ENCODE measurements at regions not wholly inside any gene's neighbourhood (a gene's known extent, or its start where the extent isn't known, plus 50 kb on each side); places are given as distances from the start of the nearest gene placed in this dataset.
"Not testable (repeated sequence)": the region's sequence is repeated elsewhere in the genome, so short reads cannot be mapped to it uniquely, and the experiment has no call there.

DNA sequence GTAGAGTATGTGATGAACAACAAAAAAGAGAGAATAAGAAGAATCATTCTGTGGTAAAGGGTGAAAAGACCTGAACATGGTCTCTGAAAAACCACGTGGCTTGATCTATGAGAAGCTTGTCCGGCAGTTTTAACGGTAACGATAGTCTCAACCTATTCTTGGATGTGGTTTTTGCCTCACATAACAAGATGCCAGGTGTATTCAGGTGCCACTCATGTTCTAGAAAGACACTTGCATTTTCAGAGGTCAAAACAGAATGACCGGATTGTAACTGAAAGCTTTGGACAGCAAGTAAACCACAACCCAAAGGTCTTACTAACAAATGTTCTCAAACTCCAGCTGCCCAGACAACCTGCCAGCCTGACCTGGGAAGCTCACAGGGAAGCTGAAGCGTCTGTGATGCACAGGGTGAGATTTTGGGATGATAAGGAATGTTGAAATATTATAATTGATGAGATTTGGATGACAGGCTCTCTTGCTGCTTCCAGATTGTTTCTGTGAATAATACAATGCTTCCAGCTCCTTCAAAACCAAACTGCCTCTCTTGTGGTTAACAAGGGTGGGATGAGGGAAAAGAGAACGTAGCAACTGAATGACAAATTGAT lies 137.4 kb upstream of the GRB10 start:
- DNase-seq (ENCODE audit: low read depth in 2 of 2) = no peak

DNA sequence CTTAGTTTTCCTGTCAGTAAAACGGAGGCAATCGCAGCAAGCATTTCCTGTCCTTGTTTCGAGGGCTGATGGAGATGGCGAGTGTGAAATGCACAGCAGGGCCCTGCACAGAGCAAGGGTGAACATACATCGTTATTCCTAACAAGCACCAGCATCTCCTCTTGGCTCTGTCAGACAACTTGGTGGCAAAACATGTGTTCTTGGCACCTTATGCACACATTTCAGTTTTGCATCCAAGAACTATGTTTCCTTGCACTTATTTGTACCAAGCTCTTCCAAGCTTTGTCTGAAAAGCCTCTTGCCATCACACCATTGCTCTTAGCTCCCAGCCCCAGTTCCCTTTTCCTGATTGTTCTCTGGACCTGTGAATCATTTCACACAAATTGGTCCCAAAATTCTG lies 132.9 kb upstream of the GRB10 start:
- DNase-seq (ENCODE audit: low read depth in 2 of 2) = no peak

DNA sequence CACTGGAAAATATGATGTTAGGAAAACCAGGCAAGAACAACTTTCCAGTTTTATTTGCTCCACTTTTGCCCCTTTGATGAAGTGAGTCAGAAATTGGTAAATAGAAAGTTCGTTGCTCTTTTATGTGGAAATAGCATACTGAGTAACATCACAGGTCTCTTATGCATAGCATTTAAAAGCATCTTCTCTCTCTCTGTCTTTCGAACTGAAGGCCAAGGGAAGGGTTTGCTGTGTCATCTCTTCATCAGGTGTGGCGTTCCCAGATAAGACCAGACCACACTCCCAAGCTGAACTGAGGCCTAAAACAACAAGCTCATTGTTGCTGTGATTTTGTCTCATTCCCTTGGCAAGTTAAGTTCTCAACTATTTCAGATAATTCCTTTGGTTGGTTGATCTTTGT lies 131.8 kb upstream of the GRB10 start:
- DNase-seq (ENCODE audit: low read depth in 2 of 2) = no peak

DNA sequence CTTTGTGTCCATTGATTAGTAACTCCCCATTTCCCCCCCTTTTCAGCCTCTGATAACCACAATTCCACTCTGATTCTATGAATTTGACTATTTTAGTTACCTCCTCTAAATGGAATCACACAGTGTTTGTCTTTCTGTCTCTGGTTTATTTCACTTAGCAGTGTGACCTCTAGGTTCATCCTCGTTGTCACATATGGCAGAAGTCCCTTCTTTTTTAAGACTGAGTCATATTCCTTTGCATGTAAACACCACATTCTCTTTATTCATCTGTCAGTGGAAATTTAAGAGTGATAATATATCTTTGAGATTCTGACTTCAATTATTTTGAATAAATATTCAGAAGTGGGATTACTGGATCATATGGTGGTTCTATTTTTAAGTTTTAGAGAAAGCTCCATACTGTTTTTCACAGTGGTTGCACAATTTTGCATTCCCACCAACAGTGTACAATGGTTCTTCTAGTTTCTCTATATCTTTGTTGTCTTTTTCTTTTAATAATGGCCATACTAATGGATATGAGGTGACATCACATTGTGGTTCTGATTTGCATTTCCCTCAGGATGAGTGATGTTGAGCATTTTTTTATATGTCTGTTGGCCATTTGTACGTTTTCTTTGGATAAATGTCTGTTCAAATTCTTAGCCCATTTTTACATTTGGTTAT lies 126.1 kb upstream of the GRB10 start:
- DNase-seq (ENCODE audit: low read depth in 2 of 2) = no peak

DNA sequence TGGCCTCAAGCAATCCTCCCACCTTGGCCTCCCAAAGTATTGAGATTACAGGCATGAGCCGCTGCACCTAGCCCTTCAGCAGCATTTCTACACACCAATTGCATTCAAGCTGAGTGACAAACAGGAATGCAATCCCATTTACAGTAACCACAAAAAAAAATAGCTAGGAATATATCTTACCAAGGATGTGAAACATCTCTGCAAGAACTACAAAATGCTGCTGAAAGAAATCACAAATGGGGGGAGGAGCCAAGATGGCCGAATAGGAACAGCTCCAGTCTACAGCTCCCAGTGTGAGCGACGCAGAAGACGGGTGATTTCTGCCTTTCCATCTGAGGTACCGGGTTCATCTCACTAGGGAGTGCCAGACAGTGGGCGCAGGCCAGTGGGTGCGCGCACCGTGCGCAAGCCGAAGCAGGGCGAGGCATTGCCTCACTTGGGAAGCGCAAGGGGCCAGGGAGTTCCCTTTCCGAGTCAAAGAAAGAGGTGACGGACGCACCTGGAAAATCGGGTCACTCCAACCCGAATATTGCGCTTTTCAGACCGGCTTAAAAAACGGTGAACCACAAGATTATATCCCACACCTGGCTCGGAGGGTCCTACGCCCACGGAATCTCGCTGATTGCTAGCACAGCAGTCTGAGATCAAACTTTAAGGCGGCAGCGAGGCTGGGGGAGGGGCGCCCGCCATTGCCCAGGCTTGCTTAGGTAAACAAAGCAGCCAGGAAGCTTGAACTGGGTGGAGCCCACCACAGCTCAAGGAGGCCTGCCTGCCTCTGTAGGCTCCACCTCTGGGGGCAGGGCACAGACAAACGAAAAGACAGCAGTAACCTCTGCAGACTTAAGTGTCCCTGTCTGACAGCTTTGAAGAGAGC lies 116.1 kb upstream of the GRB10 start:
- not testable (repeated sequence) for DNase-seq (ENCODE audit: low read depth in 2 of 2)

DNA sequence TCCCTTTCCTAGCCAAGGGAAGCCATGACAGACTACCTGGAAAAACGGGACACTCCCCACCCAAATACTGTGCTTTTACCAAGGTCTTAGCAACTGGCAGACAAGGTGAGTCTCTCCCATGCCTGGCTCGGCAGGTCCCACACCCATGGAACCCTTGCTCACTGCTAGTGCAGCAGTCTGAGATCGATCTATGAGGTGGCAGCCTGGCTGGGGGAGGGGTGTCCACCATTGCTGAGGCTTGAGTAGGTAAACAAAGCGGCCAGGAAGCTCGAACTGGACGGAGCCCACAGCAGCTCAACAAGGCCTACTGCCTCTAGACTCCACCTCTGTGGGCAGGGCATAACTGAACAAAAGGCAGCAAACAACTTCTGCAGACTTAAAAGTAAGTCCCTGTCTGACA lies 104.4 kb upstream of the GRB10 start:
- DNase-seq (ENCODE audit: low read depth in 2 of 2) = not testable (repeated sequence)

DNA sequence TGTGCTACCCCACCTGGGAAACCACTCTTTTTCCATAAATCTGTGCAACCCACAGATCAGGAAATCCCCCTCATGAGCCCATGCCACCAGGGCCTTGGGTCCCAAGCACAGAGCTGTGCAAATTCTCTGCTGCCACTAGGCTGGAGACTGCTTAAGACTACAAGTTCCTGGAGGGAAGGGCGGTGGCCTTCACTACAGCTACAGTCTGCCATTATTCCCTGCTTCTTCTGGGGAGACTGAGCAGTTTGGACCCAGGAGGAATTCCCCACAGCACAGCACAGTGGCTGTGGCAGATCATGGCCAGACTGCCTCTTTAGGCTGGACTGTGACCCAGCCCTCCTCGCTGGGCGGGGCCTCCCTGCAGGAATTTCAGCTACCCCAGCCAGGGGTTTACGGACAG lies 89.7 kb upstream of the GRB10 start:
- no peak for DNase-seq (ENCODE audit: low read depth in 2 of 2)

DNA sequence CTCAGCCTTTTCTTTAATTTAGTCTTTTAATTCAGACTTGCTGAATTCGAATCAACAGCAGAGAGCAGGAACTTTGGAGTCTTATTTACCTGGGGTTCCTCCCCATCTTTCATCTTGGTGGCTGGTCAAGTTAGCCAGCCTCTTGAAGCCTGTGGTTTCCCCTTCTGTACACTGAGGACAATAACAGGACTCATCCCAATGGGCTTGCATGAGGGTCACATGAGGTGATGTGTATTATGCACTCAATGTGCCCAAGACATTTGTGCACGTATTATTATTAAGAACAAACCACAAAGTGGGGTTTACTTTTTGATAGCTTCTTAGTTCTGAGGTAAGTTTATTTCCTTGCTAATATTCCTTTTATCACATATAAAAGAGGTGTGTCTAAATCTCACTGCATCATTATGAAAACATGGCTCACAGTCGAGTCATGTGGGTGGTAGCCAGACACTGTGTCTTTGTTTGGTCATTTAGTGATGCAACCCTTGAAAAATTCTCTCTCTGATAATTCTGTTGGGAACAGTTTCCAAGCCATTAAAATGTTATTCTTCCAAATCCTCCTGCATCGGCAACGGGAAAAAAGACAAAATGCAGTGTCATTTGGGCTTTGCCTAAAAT lies 86.5 kb upstream of the GRB10 start:
- no peak for DNase-seq (ENCODE audit: low read depth in 2 of 2)

DNA sequence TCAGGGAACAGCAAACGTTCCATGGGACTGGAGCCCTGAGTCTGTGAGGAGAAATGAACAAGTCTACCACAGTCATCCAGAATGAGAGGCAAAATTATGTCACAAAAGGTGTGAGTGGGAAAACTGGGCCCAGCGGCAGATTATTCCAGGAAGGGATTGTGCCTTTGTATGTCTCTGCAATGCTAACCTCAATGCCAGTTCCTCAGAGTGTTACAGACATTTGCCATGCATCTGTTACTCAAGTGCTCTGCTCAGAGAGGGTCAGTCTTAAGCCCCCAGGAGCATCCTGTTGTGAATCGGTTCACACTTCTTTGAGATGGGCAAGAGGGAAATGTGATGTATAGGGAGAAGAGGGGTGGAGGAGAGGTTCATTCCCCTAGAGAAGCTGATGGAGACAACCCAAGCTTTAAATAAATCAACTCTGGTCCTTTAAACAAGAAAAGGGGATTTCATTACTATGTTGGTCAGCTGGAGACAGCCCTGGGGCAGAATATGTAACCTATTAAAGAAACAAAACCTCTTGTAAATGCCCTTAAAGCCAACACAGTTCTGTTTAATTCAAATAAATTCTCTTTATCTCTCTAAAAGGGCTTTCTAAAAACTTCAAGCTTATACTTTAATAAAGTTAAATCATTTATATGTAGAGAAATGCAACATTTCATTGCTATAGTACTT lies 85.9 kb upstream of the GRB10 start:
- no peak for DNase-seq (ENCODE audit: low read depth in 2 of 2)

DNA sequence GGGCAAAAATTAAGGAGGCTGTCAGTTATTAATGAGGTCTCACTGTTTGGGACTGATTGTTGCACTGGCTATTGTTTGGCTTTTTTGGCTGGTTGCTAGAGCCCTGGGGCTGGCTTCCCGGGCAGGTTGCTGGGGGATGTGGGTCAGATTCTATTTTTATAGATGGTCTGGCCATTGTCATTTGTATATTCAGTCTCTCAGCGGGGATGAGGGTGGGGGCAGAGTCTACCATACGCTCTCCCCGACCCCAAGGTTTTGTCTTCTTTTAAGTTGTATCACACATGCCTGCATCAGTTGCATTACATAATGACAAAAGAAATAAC lies 84.3 kb upstream of the GRB10 start:
- no peak for DNase-seq (ENCODE audit: low read depth in 2 of 2)

DNA sequence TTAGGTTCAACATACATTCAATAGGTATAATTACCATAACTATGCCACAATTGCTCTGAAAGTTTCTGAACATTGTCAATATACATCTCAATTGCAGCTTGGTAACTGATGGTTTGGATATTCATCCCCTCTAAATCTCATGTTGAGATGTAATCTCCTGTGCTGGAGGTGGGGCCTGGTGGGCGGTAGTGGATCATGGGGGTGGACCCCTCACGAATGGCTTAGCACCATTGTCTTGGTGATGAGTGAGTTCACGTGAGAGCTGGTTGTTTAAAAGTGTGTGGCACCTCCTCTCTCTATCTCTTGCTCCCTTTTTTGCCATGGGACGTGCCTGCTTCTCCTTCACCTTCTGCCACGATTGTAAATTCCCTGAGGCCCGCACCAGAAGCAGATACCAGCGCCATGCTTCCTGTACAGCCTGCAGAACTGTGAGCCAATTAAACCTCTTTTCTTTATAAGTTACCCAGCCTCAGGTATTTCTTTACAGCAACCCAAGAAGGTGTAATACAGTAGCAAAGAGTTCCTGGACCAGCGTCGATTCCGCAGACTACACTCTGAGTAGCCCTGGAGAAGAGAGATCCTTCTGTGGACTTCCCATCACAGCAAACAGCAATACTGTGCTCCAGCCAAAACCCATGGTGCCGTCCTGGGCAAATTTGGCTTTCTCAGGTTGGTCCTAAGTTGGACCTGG lies 83.8 kb upstream of the GRB10 start:
- DNase-seq (ENCODE audit: low read depth in 2 of 2) = no peak

DNA sequence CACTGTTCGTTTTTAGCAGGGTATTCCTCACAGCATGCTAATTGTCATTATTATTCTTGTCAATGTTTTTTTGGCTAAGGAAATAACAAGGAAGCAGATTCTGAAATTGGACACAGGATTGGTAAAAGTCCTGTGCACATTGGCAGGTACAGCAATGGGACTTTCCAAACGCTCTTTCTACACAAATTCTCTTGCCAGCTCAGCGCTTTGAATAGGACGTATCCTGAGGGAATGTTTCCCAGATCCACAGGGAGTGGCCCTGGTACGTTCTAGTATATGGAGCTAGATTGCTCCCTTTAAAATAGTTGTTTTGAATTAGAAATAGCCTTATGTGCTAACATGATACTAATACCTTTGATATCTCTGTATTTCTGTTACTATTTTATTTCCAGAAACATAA lies 82.8 kb upstream of the GRB10 start:
- no peak for DNase-seq (ENCODE audit: low read depth in 2 of 2)

DNA sequence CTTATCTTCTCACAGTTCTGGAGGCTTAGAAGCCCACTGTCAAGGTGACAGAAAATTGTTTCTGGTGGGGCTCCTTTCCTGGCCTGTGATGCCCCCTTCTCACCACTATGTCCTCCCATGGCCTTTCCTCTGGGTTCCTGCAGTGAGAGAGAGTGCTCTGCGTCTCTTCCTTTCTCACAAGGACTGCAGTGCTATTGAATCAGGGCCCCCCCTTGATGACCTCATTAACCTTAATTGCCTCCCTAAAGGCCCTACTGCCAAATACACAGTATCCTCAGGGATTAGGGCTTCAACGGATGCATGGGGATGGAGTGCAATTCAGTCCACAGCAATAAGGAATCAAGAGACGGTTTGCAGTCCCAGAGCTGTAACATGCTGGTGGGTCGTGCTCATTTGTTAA lies 82.0 kb upstream of the GRB10 start:
- DNase-seq (ENCODE audit: low read depth in 2 of 2) = no peak

DNA sequence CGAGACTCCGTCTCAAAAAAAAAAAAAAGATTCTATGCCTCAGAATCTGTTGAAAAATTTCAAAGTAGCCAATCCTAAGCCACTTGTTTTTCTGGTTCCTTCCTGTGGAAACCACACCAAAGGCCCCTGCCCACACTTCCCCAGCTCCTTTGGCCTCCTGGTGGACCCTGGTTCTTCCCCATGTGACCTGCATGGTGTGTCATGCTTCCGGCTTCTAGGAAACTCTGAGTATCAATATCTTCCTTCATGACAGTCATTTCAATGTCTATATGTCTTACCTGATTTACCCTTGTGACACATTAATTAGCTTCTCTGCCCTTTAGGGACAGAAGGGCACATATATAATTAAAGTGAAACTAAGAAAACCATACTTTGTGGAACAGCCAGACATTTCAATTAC lies 80.4 kb upstream of the GRB10 start:
- DNase-seq (ENCODE audit: low read depth in 2 of 2) = no peak

DNA sequence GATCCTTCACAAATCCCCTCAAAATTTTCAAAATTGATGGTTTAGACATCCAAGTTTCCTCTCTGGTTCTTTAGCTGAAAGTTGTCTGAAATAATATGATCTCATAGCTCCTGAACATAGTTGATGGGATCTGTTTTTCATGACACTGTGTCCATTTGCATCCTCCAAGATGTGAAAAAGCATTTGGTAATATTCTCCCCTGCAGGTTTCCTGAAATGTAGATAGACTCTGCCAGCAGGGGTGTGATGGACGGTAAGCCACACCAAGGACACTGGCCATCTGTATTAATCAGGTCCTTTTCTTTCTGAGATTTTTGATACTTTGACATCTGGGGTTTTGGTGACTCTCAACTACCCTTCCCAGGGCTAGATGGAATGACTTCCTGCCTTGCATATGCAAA lies 79.6 kb upstream of the GRB10 start:
- DNase-seq (ENCODE audit: low read depth in 2 of 2) = no peak

DNA sequence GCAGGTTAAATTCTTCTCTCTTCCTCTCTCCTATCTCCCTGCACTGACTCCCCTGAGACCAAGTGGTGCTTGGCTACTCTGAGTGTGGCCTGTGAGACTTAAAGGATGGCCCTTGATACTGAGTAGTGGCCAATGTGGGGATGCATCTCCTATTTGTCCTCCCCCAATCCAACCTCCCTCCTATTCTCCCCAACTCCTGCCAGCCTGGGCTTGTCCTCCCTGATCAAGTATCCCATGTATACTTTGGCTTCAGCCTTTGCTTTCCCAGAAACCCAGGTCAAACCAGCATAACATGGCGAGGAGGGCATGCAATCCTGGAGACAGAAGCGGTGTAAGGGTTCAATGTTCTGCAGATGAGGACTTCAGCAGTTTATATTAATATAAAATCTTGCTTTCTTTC lies 77.9 kb upstream of the GRB10 start:
- DNase-seq (ENCODE audit: low read depth in 2 of 2) = no peak

DNA sequence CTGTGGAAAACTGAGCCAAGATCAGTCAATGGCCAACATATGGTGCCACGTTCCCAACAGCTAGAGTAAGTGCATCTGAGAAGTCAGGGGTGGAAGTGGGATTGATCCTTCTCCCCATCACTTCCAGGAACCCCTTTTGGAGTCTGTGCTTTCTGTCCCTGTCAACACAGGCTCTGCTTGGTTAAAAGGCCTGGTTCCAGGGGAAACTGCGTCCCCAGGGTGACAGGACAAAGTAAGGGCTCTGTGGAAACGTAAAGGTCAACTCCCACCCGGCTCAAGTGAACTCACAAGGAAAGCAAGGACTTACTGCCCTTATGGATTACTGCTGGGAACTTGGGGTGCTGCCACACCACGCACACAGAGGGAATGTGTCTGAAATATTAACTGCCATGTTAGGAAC lies 77.5 kb upstream of the GRB10 start:
- no peak for DNase-seq (ENCODE audit: low read depth in 2 of 2)

DNA sequence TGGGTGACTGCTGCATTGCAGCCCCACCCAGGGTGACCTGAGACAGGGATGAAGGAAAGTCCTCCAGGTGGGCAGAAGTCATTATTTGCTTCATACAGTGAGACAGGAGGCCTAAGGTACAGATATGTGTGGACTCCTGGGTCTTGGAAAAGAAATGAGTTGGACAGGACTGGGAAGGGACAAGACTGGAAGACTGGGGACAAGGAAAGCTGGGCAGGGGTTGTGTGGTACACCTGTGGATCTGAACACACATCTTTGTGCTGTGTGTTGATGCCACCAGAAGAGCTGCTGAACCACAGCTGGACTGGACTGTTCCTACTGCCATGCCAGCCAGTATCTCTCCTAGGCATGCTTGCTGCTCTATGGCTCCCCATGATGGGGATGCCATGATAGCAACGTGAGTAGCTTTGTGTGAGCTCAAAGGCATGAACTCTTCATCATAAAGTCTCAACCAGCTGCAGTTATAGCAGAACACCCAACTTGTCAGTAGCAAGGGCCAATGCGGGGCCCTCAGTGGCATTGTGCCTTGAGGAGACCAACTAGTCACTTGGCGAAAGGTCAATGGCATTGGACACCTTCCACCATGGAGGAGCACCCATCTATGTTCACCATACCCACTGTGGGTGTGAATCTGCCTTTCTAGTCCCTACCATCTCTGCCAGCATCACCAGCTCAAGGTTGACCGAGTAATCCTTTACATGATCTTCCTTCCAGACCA lies 76.0 kb upstream of the GRB10 start:
- no peak for DNase-seq (ENCODE audit: low read depth in 2 of 2)

DNA sequence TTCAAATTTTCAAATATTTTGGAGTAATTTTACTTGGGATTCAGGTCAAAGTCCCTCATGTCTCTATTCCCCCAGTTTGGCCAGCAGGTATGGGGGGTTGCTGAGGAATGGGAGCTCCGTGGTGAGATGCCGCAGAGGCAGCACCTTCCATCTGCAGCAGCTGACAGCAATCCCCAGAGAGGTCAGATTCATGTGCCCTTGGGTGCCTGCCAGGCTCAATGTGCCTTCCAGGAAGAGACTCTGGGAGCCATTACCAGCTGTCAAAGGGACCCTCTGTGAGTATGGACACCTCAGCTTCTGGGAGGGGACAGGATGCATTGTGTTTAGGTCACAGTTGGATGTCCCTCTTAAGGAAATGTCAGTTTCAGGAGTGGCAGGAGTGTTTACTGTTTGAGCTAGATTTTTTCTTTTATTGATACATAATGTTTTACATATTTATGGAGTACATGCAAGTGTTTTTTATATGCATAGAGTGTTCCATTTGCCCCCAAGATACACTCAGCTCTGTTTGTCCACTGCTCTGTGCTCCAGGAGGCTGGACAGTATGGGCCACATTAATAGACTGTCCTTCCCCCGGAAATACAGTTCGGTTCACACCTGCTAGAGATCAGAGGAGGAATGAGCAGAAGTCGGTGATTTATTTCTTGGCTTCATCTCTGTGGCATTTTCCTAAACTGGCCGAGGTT lies 75.3 kb upstream of the GRB10 start:
- no peak for DNase-seq (ENCODE audit: low read depth in 2 of 2)

DNA sequence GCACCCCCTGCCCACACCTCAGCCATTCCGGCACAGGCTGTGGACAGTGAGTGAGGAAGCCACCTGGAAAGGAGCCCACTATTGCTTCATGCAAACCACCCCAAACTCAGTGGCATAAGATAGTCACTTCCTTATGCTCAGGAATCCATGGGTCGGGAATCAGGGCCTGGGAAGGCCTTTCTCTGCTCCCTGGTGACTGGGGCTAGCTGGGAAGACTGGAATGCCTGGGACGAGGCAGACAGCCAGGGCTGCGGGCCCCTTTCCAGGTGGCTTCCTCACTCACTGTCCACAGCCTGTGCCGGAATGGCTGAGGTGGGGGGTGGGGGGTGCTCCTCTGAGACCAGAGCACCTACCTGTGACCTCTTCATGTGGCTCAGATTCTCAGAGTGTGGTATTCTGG lies 74.1 kb upstream of the GRB10 start:
- no peak for DNase-seq (ENCODE audit: low read depth in 2 of 2)
